ENCODE measurements at regions not wholly inside any gene's neighbourhood (a gene's known extent, or its start where the extent isn't known, plus 50 kb on each side); places are given as distances from the start of the nearest gene placed in this dataset.

DNA sequence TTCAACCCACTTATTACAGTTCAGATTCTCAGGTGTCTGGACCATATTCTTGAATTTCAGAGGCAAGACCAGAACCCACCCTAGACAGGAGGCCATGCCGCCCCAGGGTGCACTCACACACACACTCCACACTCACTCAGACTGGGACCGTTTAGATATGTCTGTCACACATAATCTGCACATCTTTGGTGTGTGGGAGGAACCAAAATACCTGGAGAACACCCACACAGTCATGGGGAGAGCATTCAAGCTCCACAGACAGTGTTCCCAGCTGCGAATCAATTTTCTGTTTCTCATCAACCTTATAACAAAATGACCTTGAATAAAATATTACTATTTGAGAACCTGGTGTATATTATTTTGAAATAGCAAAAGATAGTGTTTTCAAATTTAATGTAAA, 2353.0 kb downstream of the PCDH9 start:
- DNase-seq (ENCODE audit: insufficient read length, low spot score) (no peak), FAIRE-seq (no peak)

DNA sequence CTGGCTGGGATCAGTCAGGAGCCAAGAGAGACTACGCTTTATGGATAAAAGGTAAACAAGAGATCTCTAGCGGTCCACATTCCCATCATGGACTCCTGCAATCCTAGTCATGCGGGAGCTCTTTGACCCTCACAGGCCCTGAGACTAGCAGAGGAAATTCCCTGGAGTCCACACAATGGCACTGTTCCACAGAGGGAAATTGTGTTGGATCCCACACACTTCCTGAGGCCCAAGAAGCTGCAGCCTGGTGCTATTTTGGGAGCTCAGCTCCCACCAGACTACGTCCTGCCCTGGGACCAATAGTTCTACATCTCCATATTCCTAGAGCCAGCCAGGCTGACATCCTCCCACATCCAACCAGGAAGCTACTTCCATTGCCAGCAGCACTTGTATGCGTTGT, 2358.4 kb downstream of the PCDH9 start:
- DNase-seq (ENCODE audit: insufficient read length, low spot score) (no peak), FAIRE-seq (no peak)

DNA sequence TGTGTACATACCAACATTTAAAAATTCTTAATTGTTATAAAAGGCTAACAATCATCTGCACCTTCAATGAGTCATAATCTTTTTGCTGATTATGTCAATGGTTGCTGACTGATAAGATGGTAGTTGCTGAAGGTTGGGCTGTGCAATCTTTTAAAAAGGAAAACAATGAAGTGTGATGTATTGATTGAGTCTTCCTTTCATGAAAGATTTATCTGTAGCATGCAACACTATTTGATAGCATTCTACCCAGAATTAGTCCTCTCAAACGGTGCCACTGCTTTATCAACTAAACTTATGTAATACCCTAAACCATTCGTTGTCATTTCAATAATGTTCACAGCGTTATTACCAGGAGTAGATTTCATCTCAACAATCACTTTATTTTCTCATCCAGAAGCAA, 2360.6 kb downstream of the PCDH9 start:
- FAIRE-seq: no peak

DNA sequence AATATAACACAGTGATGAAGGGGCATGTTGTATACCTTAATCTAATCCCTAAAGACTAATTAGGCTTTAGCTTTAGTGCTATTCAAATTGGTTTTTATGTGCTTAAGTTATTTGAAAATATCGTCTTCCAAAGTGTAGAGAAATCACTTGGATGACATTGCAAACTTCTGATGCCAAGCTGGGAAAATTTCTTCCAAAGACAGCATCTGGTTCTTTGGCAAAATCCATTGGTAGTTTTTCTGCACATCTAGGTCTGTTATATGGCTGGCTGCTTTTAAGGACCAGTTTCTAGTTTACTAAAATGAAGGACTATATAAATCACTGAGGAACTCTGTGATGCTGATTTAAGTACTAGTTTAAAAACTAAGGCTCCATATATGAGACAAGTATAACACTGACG, 2362.3 kb downstream of the PCDH9 start:
- no peak for FAIRE-seq
- DNase-seq (ENCODE audit: insufficient read length, low spot score): no peak

More for the DNA sequence above, 2360.6 kb downstream of the PCDH9 start:
- no peak for DNase-seq (ENCODE audit: insufficient read length, low spot score)

DNA sequence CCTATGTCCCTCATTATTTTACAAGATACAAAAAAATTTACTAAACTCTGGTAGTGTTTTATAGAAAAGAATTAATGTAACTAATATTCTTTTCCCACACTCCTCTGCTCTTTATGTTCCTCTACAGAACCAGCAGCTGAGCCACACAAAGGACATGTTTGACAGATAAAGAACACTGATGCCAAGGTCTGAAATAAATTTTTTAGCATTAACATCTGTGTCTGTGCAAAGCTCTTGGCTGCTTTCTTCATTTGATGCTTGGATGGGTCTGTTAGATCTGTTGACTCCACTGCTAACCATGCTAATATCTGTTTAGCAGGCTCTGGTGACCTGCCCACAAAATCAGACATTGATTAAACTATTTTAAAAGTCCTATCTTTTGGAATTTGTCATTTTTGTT, 2363.8 kb downstream of the PCDH9 start:
- no peak for DNase-seq (ENCODE audit: insufficient read length, low spot score)
- no peak for FAIRE-seq

DNA sequence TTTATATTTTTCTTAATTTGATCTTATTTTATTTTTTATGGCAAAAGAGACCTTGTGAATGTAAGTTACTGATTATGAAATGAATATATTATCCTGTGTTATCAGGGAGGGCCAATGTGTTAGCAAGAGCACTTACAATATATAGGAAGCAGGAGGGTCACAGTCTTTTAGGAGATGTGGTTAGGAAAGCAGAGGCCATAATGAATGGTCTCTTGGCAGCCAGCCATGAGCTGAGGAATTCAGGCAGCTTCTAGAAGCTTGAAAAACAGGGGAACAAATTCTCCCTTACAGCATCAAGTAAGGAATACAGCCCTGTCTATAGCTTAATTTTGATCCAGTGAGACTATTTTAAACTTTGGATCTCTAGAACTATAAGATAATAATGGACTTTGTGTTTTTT, 2374.6 kb downstream of the PCDH9 start:
- FAIRE-seq (no peak), DNase-seq (ENCODE audit: insufficient read length, low spot score) (no peak)

DNA sequence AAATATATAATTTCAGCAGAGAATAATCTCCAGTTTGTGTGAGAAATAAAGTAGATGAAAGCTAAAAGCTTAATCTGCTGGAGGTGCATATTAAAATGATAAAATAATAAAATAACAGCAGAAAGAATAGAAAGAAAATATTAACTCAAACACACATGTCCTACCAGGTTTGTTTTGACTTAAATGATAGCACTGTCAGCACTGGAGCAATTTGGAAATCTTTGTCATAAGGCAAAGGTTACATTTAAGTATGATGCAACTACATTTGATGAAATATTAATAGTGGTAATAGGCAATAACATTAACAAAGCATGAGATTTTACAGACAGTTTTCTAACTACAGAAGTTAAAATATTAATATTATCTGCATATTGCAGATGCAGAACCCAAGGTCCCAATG, 2380.1 kb downstream of the PCDH9 start:
- FAIRE-seq (no peak), DNase-seq (ENCODE audit: insufficient read length, low spot score) (no peak)

DNA sequence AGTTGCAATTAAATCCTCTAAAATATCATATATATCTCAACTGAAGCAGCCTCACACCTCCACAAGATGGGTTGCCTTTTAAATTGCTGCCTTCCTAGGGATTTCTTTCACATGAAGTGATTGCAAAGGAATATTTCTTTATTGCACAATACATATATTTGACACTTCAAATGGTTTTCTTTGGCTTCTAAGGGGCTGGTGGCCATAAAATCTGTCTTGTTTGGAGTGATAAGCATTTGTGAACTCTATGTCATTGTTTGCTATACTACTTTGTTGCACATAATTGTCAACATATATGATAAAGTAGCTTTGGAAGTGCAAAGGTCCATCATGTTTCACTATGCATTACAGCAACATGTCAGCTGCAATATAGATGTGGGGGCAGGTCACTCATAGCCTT, 2380.9 kb downstream of the PCDH9 start:
- FAIRE-seq (no peak), DNase-seq (ENCODE audit: insufficient read length, low spot score) (no peak)

DNA sequence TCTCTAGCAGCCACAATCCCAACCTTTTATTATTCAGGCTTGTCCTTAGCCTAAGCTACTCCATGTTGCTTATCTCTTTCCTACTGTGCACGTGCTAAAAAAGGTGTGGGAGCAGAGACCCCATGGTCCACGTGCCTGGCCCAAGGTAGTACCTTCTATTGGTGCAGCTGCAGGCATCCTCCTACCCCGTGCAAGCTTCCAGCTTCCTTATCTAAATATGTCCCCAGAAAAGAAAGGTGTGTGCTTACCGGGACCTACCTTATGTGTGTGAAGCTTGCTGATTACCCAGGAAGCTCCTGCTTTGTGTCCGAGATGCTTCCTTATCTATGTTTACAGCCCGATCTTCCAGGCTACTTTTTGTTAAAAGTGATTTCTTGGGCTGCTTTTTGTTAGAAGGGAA, 2382.4 kb downstream of the PCDH9 start:
- FAIRE-seq: no peak
- no peak for DNase-seq (ENCODE audit: insufficient read length, low spot score)

DNA sequence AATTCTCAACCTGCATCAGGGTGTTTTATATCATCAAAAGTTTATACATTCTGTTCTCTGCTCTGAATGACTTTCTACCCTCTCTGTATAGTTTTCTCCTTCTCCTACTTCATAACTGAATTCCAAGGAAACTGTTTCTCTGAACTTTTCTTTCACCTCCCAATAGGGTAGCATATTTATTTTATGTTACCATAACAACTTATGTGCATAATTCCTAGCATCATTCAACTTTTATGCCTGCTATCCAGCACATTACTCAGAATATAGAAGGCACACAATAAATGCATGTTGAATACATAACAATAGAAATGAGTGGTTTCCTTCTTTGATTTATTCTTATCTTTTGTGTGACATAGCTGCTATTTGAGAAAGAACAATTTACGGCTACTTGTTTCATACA, 2385.0 kb downstream of the PCDH9 start:
- FAIRE-seq: no peak
- DNase-seq (ENCODE audit: insufficient read length, low spot score): no peak

DNA sequence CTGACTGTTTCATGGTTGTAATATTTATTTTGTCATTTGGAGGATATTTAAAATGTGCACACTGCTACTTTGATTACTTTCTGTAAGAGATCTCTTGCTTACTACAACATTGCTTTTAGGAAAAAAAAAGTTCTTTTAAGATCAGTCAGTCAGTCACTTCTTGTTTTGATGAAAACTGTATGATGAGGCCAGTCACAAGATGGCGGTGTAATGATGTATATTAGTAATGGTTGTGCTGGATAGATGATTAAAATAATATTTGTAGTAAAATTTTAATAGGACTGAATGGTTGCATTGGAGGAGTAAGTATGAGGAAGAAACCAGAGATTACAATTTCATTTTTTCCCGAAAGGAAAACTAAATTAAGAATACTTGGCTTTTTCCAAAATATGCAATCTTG, 2411.1 kb downstream of the PCDH9 start:
- FAIRE-seq (no peak), DNase-seq (ENCODE audit: insufficient read length, low spot score) (no peak)

DNA sequence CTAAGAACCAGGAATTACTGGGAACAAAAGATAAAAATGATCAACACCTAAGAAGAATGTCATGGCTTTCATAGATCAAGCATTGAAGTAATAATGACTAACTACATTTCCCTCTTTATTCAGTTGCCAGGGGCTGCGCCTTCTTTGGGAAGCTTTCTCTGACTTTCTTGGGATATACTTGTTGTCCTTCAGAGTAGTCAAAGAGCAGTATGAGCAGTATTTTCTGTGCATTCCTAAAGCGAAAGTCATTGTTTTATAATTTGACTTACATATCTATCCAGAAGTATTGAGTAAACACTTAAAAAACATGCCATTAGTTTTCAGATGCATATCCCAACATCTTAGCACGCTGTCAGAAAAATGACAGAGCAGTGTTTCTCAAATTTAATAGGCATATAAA, 2412.4 kb downstream of the PCDH9 start:
- no peak for DNase-seq (ENCODE audit: insufficient read length, low spot score)
- FAIRE-seq: no peak

DNA sequence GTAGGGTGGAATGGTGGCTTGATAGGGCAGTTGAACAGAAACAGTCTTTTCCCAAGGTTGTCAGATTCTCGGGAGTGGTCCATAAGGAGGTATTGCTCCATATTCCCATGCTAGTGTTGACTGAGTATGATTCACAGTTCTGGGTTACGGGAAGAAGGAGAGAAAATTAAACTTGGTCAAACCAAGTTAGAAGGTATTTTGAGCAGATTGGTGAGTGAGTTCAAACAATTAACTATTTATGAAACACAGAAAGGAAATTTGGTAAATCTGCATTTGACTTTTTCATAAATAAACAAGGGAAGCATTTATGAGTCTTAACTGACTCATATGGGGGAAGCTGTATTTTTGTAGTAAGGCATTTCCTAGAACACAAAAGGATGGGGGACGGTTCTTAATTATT, 2419.4 kb downstream of the PCDH9 start:
- FAIRE-seq (no peak), DNase-seq (ENCODE audit: insufficient read length, low spot score) (no peak)

DNA sequence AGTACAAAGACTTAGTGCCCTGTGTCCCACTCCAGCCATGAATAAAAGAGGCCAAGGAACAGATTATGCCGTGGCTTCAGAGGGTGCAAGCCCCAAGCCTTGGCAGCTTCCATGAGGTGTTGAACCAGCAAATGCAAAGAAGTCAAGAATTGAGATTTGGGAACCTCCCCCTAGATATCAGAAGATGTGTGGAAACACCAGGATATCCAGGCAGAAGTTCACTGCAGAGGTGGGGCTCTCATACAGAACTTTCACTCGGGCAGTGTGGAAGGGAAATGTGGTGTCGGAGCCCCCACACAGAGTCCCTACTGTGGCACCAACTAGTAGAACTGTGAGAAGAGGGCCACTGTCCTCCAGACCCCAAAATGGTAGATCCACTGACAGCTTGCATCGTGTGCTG, 2421.4 kb downstream of the PCDH9 start:
- no peak for FAIRE-seq
- no peak for DNase-seq (ENCODE audit: insufficient read length, low spot score)

DNA sequence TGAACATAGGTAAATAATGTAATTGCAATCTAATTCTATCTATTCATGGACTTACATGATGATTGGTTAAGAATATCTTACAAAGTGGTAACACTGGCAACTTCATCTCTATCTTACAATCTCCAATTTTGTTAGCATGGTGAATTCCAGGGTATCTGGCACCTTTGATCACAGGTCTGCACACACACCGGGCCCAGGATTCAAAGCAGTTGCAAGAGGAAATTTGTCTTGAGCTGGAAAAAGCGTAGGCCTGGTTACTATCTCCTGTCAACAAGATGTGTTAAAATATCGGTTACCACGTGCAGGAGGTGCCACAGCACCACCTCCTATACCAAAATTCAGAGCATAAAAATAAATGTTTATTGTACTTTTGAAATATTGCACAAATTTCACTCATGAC, 2428.4 kb downstream of the PCDH9 start:
- FAIRE-seq (no peak), DNase-seq (ENCODE audit: insufficient read length, low spot score) (no peak)

DNA sequence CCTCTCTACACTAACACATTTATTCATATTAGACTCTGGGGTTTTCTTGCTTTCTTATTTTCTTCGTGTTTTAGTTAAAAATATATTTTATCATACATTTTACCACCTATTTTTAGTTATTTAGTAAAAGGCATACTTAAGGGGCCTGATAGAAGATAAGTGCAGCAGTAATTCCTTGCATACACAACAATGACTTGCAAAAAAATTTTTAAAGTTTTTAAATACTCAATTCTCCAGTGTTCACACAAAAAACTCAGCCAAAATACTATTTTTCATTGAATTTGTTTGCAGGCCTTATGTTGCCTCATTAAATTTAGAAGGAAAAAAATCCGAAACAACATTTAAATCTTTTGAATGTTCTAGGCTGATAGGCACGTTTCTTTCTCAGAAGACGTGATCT, 2431.7 kb downstream of the PCDH9 start:
- FAIRE-seq (no peak), DNase-seq (ENCODE audit: insufficient read length, low spot score) (no peak)

DNA sequence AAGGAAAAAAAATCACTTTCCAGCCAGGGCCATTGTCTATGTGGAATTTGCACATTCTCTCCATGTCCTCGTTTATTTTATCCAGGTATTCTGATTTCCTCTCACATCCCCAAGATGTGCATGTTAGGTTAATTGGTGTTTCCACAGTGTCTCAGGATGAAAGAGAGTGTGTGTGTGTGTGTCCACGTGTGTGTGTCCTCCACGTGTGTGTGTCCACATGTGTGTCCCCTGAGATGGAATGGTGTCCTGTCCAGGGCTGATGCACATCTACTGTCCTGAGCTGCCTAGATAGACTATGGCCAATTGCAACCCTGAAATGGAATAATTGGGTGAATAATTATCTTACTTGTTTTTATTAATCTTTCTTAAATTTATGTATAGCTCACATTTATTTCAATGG, 2436.5 kb downstream of the PCDH9 start:
- no peak for DNase-seq (ENCODE audit: insufficient read length, low spot score)
- FAIRE-seq: no peak

DNA sequence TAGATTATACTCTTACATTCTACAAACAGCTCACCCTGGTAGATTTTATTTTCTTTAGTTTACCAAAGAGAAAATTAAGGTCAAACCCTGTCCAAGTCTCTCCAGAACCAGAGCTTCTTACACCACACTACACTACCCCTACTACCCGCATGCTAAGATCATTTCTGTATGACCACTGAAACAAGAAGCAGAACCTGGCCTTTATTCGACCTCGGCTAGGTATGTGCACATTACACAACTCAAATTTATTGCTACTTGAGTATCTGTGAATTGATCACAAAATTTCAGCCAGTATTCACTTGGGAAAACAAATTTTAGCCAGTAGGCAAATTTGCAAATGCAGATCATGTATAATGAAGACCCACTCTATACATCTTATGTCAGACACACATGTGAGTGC, 2437.0 kb downstream of the PCDH9 start:
- DNase-seq (ENCODE audit: insufficient read length, low spot score) (no peak), FAIRE-seq (no peak)

DNA sequence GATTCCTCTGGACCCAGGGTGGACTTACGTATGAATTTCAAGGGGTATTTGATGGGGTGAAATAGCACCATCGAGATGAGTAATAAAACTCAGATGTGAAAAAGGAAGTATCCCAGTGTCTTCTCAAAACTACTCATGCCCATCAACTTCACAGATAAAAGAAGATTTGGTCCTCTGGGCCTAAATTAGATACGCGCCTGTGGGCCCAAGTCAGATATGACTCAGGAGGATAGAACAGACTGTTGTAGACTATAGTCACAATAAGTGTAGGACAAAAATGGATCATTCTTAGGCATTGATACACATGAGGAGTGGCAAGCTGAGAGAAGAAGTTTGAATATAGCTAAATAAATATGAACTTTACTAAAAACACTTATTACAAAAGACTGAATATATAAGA, 2438.8 kb downstream of the PCDH9 start:
- DNase-seq (ENCODE audit: insufficient read length, low spot score) (no peak), FAIRE-seq (no peak)

DNA sequence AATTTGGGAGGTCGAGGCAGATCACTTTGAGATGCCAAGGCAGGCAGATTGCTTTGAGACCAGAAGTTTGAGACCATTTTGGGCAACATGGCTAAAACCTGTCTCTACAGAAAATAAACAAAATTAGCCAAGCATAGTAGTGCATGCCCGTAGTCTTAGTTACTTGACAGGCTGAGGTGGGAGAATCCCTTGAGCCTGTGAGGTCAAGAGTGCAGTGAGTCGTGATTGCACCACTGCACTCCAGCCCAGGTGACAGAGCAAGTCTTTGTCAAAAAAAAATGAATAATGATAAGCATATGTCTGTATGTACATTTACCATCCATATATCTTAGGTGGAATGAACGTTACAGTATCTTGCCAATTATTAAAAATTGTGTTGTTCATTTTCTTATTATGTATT, 2447.7 kb downstream of the PCDH9 start:
- no peak for FAIRE-seq
- DNase-seq (ENCODE audit: insufficient read length, low spot score): no peak

DNA sequence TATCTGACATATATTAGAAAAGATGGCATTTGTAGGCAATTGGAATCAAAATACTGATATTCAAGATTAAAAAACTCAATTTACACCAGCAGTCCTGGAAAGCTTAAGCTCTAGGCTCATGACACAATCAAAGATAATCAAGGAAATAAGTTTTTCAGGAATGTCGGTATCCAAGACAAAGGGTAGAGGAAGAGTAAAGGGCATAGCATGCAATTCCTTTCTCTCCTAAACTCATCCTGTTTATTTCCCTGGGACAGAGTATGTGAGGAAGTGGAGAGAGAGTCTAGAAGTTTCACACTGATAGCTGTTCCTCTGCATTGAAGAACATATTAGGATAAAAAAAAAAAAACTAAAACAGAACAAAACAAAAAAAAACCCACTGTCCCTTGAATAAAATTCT, 2452.1 kb downstream of the PCDH9 start:
- FAIRE-seq: no peak
- no peak for DNase-seq (ENCODE audit: insufficient read length, low spot score)

DNA sequence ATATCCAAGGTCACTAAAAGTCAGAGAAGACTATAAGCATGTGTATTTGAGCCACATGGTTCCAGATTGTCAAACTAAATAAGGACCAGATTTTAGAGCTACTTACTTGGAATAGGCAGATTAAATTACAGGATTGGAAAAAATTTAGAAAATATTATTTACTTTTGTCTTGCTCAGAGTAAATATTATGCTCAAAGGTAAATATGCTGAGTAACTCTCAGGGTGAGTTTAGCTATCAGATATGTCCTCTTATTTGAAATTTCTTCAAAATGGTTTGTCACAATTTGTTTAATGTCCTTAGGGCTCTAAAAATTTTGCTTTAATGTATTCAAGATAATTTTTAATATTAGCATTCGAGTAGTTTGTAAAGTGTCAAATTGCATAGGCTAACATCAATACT, 2455.2 kb downstream of the PCDH9 start:
- FAIRE-seq (no peak), DNase-seq (ENCODE audit: insufficient read length, low spot score) (no peak)

DNA sequence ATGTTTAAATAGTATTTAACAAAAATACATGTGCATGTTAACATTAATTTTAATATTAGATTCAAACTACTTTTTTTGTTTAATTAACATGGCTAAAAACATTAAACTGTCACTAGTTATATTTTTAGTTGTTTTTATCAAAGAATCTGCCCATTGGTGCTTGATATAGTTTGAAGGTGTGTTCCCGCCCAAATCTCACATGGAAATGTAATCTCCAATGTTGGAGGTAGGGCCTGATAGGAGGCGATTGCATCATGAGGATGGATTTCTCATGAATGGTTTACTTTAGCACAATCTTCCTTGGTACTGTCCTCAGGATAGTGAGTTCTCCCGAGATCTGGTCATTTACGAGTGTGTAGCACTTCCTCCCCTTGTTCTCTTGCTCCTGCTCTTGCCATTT, 2459.4 kb downstream of the PCDH9 start:
- FAIRE-seq (no peak), DNase-seq (ENCODE audit: insufficient read length, low spot score) (no peak)

DNA sequence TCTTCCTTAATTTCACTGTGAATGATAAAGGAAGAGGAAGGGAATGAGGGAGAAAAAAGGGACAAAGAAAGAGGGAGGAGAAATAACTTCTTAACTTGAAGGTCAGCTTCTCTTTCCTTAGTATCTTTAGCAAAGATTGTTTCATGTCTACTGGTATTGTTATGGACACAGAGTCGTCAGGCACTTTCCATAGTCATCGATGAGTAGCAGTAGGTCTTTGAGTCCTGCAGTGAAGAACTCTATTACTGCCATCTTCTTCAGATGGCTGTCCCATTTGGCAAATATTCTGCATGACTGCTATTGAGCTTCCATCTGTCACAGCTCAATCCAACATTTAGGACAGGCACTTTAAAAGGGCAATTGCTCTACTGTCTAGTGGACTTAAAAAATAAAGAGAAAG, 2463.1 kb downstream of the PCDH9 start:
- no peak for DNase-seq (ENCODE audit: insufficient read length, low spot score)
- FAIRE-seq: no peak
